Kidney epithelial cell (primary cell): ENCODE measurements at regions not wholly inside any gene's neighbourhood (a gene's known extent, or its start where the extent isn't known, plus 50 kb on each side); places are given as distances from the start of the nearest gene placed in this dataset.

Source experiments
- DNase-seq: peaks from one replicate; pipeline ENCODE4 v3.0.0-alpha.2; 2010; ENCODE audit warnings: low read depth
- H3K27me3 ChIP-seq: 2 replicates; pipeline ENCODE4 v1.6.0; 2011; ENCODE audit warnings: low read length; ENCODE audit not compliant: control insufficient read depth, insufficient read depth
- H3K36me3 ChIP-seq: 2 replicates; pipeline ENCODE4 v1.5.1; 2011; ENCODE audit warnings: low read length; ENCODE audit not compliant: control insufficient read depth, insufficient read depth
- H3K4me3 ChIP-seq: 2 replicates; pipeline ENCODE4 v1.5.1; 2011; ENCODE audit warnings: low read depth, mild to moderate bottlenecking, control low read depth, low read length
- TF ChIP-seq, protein P1 (sequence below): IDR thresholded peaks from 2 replicates; pipeline ENCODE4 v1.5.1; 2011; ENCODE audit warnings: mild to moderate bottlenecking, moderate library complexity, low read length, control low read depth, inconsistent platforms; ENCODE audit not compliant: insufficient read depth, poor library complexity, severe bottlenecking

DNA sequence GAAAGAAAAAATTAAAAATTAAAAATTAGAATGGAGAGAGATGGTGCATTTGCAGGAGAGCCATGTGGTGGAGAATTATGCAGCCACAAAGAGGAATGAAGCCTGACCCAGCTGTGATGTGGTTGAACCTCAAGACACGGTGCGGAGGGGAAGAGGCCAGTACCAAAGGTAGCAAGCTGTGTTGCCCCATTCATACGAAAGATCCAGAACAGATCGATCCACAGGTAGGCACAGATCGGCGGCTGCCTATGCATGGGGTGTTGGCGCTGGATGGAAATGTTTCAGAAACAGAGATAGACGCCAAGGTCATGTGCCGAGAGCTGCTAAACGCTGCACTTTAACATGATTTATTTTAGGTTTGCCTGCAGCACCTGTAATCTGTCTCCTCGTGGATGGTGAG lies 992.3 kb downstream of the BRD1 start:
- no peaks in the 10 kb centered on the region for H3K36me3 ChIP-seq
- H3K4me3 ChIP-seq, result no peak overlapping the region
- no peak for DNase-seq
- H3K27me3 ChIP-seq, result no peaks in the 10 kb centered on the region
- TF ChIP-seq, protein P1, sequence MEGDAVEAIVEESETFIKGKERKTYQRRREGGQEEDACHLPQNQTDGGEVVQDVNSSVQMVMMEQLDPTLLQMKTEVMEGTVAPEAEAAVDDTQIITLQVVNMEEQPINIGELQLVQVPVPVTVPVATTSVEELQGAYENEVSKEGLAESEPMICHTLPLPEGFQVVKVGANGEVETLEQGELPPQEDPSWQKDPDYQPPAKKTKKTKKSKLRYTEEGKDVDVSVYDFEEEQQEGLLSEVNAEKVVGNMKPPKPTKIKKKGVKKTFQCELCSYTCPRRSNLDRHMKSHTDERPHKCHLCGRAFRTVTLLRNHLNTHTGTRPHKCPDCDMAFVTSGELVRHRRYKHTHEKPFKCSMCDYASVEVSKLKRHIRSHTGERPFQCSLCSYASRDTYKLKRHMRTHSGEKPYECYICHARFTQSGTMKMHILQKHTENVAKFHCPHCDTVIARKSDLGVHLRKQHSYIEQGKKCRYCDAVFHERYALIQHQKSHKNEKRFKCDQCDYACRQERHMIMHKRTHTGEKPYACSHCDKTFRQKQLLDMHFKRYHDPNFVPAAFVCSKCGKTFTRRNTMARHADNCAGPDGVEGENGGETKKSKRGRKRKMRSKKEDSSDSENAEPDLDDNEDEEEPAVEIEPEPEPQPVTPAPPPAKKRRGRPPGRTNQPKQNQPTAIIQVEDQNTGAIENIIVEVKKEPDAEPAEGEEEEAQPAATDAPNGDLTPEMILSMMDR, result no peak

DNA sequence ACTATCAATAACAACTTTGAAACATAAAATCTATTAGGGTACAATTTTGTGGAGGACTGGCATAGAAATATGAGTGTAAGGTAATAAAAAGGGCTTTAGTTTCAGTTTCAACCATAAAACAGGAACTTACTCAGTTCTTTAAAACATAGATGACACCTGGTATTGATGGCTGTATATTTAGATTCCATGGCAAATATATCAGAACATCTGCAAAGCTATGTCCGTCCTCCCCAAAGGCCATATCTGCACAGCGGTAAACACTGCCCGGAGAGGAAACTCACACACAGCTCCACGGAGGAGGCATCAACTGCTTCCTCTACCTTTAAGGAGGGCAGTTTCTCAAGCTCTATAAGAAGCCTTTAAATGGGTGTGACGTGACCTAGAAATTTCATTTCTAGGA lies 993.3 kb downstream of the BRD1 start:
- no peak for DNase-seq
- TF ChIP-seq, protein P1, result no peak
- H3K27me3 ChIP-seq, result no peaks in the 10 kb centered on the region

DNA sequence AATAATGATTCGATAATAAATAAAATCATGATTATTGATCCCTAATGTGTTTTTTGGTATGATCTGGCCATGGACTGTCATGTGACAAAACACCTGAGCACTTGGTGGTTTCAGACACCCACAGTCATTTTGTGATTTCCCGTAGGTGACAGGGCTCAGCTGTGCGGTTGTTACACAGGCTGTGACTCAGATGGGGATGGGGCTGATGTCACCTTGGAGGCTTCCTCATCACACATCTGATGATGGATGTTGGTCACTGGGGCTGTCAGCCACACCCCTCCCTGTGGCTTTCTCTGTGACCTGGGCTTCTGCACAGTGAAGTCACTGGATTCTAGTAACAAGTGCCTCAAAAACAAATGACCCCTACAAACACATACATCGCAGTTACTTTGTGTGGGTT lies 995.1 kb downstream of the BRD1 start:
- DNase-seq, result no peak
- TF ChIP-seq, protein P1, result no peak
- no peaks in the 10 kb centered on the region for H3K36me3 ChIP-seq
- no peak overlapping the region for H3K4me3 ChIP-seq
- no peaks in the 10 kb centered on the region for H3K27me3 ChIP-seq

More for the DNA sequence above, 993.3 kb downstream of the BRD1 start:
- H3K36me3 ChIP-seq, result no peaks in the 10 kb centered on the region
- no peak overlapping the region for H3K4me3 ChIP-seq

DNA sequence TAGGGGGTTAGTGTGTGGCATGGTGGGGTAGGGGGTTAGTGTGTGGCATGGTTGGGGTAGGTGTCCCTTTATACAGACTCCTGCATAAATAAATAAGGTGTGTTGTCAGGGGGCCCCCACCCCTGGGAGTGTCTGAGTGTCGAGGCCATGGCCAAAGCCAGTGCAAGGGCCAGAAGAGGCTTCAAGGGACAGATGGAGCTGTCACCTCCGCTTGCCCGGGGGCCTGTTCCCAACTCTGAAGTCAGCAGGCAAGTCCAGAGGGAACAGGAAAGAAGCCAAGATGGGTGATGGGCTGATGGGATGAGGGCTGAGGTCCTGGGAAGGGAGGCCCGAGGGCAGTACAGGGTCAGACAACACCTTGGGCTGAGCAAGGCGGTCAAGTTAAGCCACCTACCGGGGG lies 997.8 kb downstream of the BRD1 start:
- DNase-seq, result no peak
- Histone ChIP-seq H3K36me3 (no peaks in the 10 kb centered on the region), H3K4me3 (no peak overlapping the region), H3K27me3 (no peaks in the 10 kb centered on the region)
- TF ChIP-seq, protein P1, result no peak

DNA sequence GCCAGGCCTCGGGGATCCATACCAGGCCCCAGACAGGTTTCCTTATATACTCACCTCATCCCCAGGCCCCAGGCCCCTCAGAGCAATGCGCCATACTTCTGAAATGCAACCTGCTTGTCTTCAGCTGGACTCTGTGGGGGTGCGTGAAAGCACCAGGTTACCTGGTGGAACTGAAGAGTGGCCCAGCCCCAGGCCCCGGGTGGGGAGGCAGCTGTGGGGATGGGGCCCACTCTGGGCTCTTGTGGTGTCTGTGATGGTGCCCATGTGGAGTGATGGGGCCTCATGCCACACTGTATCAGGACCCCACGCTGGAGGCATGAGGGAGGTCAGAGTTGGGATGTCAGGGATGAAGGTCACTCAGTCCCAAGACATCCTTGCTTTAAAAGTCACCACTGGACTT lies 999.0 kb downstream of the BRD1 start:
- Histone ChIP-seq H3K27me3 (no peaks in the 10 kb centered on the region), H3K4me3 (no peak overlapping the region), H3K36me3 (no peaks in the 10 kb centered on the region)
- DNase-seq, result no peak
- TF ChIP-seq, protein P1, result no peak

DNA sequence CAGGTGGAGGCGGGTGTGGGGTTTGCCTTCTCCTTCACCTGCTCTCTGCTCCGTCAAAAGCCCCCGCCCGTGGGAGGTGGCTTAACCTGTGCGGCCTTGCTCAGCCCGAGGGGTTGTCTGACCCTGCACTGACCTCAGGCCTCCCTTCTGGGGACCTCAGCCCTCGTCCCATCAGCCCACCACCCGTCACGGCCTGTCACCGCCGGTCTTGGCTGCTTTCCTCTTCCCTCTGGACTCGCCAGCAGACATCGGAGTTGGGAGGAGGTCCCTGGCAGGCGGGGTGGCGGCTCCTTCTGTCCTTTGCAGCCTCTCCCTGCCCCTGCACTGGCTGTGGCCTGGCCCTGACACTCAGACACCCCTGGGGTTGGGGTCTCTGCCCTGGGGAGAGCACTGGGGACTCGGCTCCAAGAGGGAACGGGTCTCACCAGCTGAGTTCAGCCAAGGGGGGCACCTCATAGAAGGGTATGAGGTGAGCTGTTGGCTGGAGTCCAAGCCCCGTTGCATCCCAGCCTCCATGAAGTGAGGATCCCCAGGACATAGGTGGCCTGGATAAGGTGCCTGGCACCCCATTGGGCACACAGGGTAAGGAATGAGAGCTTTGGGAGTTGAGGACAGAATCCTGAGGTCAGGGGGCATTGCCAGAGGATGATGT lies 999.6 kb downstream of the BRD1 start:
- TF ChIP-seq, protein P1, result no peak
- H3K27me3 ChIP-seq, result no peaks in the 10 kb centered on the region
- H3K36me3 ChIP-seq, result no peaks in the 10 kb centered on the region
- H3K4me3 ChIP-seq, result no peak overlapping the region
- DNase-seq, result no peak
